Tongue (tissue), 1 donor: ENCODE measurements at regions not wholly inside any gene's neighbourhood (a gene's known extent, or its start where the extent isn't known, plus 50 kb on each side); places are given as distances from the start of the nearest gene placed in this dataset.
A peak's percentile ranks its signal among the peaks of the same experiment; 100 is the strongest.

Source experiments
- DNase-seq: peaks from one replicate; pipeline ENCODE4 v3.0.0-alpha.2; 2015

- peak; percentile 35 for DNase-seq
These were observed 51.9 kb upstream of the USP47 start for GRCh38 chr11:11789735-11790369.

GRCh38 chr11:11788063-11788710, 53.6 kb upstream of the USP47 start:
- no peak for DNase-seq

GRCh38 chr11:11787305-11788062, 54.3 kb upstream of the USP47 start:
- DNase-seq = peak; percentile 89

GRCh38 chr11:11786771-11787170, 55.0 kb upstream of the USP47 start:
- peak; percentile 41 for DNase-seq

- no peak for DNase-seq
These were observed 55.5 kb upstream of the USP47 start for GRCh38 chr11:11786234-11786633.

- peak; percentile 28 for DNase-seq
These were observed 59.2 kb upstream of the USP47 start for GRCh38 chr11:11782532-11783110.

GRCh38 chr11:11780858-11781257, 60.9 kb upstream of the USP47 start:
- peak; percentile 31 for DNase-seq

GRCh38 chr11:11779975-11780374, 61.8 kb upstream of the USP47 start:
- no peak for DNase-seq

GRCh38 chr11:11777897-11778296, 63.9 kb upstream of the USP47 start:
- DNase-seq = no peak

GRCh38 chr11:11776714-11777113, 65.1 kb upstream of the USP47 start:
- no peak for DNase-seq

- no peak for DNase-seq
These were observed 66.8 kb upstream of the USP47 start for GRCh38 chr11:11774928-11775327.

- DNase-seq = no peak
These were observed 68.8 kb upstream of the USP47 start for GRCh38 chr11:11772865-11773515.

GRCh38 chr11:11770921-11771486, 70.8 kb upstream of the USP47 start:
- DNase-seq = no peak

GRCh38 chr11:11770296-11770695, 71.5 kb upstream of the USP47 start:
- DNase-seq = no peak

GRCh38 chr11:11769782-11770181, 72.0 kb upstream of the USP47 start:
- DNase-seq = no peak

GRCh38 chr11:11769362-11769761, 72.4 kb upstream of the USP47 start:
- DNase-seq = no peak

GRCh38 chr11:11764423-11764803, 77.4 kb upstream of the USP47 start:
- DNase-seq = no peak

GRCh38 chr11:11763796-11764422, 77.9 kb upstream of the USP47 start:
- DNase-seq = no peak

- no peak for DNase-seq
These were observed 80.9 kb upstream of the USP47 start for GRCh38 chr11:11760838-11761237.

- no peak for DNase-seq
These were observed 83.1 kb upstream of the USP47 start for GRCh38 chr11:11758603-11759196.

GRCh38 chr11:11757909-11758308, 83.9 kb upstream of the USP47 start:
- DNase-seq = no peak
